Neural cell (in vitro differentiated cells): ENCODE measurements at regions not wholly inside any gene's neighbourhood (a gene's known extent, or its start where the extent isn't known, plus 50 kb on each side); places are given as distances from the start of the nearest gene placed in this dataset.
"Not testable (repeated sequence)": the region's sequence is repeated elsewhere in the genome, so short reads cannot be mapped to it uniquely, and the experiment has no call there.

ENCODE experiments used
- CTCF ChIP-seq: fragments of 450-650 bp; IDR thresholded peaks from 2 replicates; pipeline ENCODE4 v1.5.1; 2014; ENCODE audit warnings: antibody characterized with exemption, mild to moderate bottlenecking, moderate library complexity; ENCODE audit not compliant: poor library complexity, severe bottlenecking
- EZH2 ChIP-seq: fragments of 200-600, 300-800 bp; shearing (Covaris generic), sonication (generic); IDR thresholded peaks from 2 replicates; pipeline ENCODE4 v1.6.1; 2014; ENCODE audit warnings: antibody characterized with exemption, low read length, borderline replicate concordance, mild to moderate bottlenecking; ENCODE audit not compliant: insufficient read depth, poor library complexity, severe bottlenecking

GRCh38 chr16:70037913-70038312 is 76.2 kb upstream of the PDPR start:
- TF ChIP-seq CTCF, EZH2: not testable (repeated sequence)
